ENCODE measurements at regions not wholly inside any gene's neighbourhood (a gene's known extent, or its start where the extent isn't known, plus 50 kb on each side); places are given as distances from the start of the nearest gene placed in this dataset.

DNA sequence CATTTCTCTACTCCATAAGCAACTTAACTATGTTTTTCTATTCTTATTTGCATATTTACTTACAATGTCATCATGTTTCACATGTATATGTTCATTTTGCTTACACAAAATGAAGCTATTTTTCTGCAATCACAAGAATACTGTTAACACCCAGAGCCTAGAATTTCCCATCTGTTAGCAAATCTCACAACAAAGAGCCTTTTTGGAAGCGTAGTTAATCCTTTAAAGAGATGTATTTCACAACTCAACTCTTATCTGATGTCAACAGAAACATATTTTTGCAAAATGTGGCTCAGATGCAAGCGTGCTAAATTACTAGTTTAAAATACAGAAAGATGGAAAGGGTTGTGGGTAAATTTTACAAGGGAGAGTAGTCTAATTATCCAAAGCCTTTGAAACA, 110.6 kb upstream of the COL1A2 start:
- Histone ChIP-seq H3K4me3 (ENCODE audit: low read depth, low read length) (no peak overlapping the region), H3K4me1 (no peaks in the 10 kb centered on the region), H3K36me3 (no peaks in the 10 kb centered on the region), H3K27me3 (peaks cover 10% of the 10 kb centered on the region; the same call in 1 of the 2 replicates), H3K9me3 (no peaks in the 10 kb centered on the region)
- no peak for TF ChIP-seq CTCF (IDR thresholded peaks at IDR 0.05; ENCODE audit: low read depth, low read length)
- DNase-seq = no peak

- Histone ChIP-seq H3K36me3 (no peaks in the 10 kb centered on the region), H3K9me3 (no peaks in the 10 kb centered on the region), H3K4me1 (no peaks in the 10 kb centered on the region), H3K27me3 (peaks cover 7% of the 10 kb centered on the region; the same call in 1 of the 2 replicates), H3K4me3 (ENCODE audit: low read depth, low read length) (no peak overlapping the region)
- TF ChIP-seq CTCF (IDR thresholded peaks at IDR 0.05; ENCODE audit: low read depth, low read length) = no peak
- DNase-seq = no peak
Measured at GRCh38 chr7:94286111-94286510, 108.6 kb upstream of the COL1A2 start.

DNA sequence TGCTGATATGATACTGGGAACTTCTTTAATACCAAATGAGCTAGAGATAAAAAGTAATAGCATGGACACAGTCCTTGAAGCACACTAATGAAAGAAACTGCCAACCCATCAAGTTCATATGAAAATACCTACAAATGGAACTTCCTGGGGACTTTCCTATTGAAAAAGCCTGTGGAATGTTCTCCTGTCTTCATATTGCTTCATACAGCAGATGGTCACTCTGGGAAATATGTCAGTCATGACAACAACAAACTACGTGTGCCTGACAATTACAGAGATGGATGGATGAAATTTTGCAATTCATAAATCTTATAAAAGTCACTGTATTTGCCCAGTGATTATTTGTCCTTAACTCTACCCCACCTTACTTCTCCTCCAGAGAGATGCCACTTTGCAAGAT, 106.6 kb upstream of the COL1A2 start:
- H3K9me3 ChIP-seq = no peaks in the 10 kb centered on the region
- DNase-seq = no peak
- no peak overlapping the region for H3K4me3 ChIP-seq (ENCODE audit: low read depth, low read length)
- H3K4me1 ChIP-seq = no peaks in the 10 kb centered on the region
- no peaks in the 10 kb centered on the region for H3K27me3 ChIP-seq
- no peaks in the 10 kb centered on the region for H3K36me3 ChIP-seq
- no peak for TF ChIP-seq CTCF (IDR thresholded peaks at IDR 0.05; ENCODE audit: low read depth, low read length)

- peak; percentile 100 for TF ChIP-seq CTCF (IDR thresholded peaks at IDR 0.05; ENCODE audit: low read depth, low read length)
- Histone ChIP-seq H3K9me3 (no peaks in the 10 kb centered on the region), H3K36me3 (no peaks in the 10 kb centered on the region), H3K27me3 (0 out of 2 replicates have a peak, but pooled peaks cover 4% of the 10 kb centered on the region), H3K4me1 (no peaks in the 10 kb centered on the region), H3K4me3 (ENCODE audit: low read depth, low read length) (no peak overlapping the region)
- DNase-seq = peak; percentile 69
Measured at GRCh38 chr7:94289071-94289470, 105.6 kb upstream of the COL1A2 start.

GRCh38 chr7:94294471-94295131, 100.1 kb upstream of the COL1A2 start:
- TF ChIP-seq CTCF (IDR thresholded peaks at IDR 0.05; ENCODE audit: low read depth, low read length) = no peak
- Histone ChIP-seq H3K36me3 (no peaks in the 10 kb centered on the region), H3K9me3 (no peaks in the 10 kb centered on the region), H3K27me3 (peaks cover 5% of the 10 kb centered on the region; the same call in 1 of the 2 replicates), H3K4me1 (no peaks in the 10 kb centered on the region), H3K4me3 (ENCODE audit: low read depth, low read length) (no peak overlapping the region)
- DNase-seq = no peak

GRCh38 chr7:94295850-94296249, 98.8 kb upstream of the COL1A2 start:
- no peak for DNase-seq
- Histone ChIP-seq H3K36me3 (no peaks in the 10 kb centered on the region), H3K4me1 (no peaks in the 10 kb centered on the region), H3K27me3 (peaks cover 15% of the 10 kb centered on the region), H3K9me3 (no peaks in the 10 kb centered on the region), H3K4me3 (ENCODE audit: low read depth, low read length) (no peak overlapping the region)
- TF ChIP-seq CTCF (IDR thresholded peaks at IDR 0.05; ENCODE audit: low read depth, low read length) = peak; percentile 39
